HCT116 (cell line): ENCODE measurements at regions not wholly inside any gene's neighbourhood (a gene's known extent, or its start where the extent isn't known, plus 50 kb on each side); places are given as distances from the start of the nearest gene placed in this dataset.

Source experiments
- ATAC-seq: fragments of 200-7000 bp; cut with Tn5 transposase; 2 replicates; pipeline ENCODE4 v1.9.1; 2020; ENCODE audit warnings: mild to moderate bottlenecking, moderate library complexity
- BruUV-seq: library from RNA; stranded (reverse); fragments of 400-500 nt; replicated peaks from 2 replicates; lab custom pipeline; 2021; lab: Mats Ljungman, UMichigan
- CTCF ChIA-PET: fragments of 300-600 bp; sonication (Branson Sonifier 250); formaldehyde crosslinking; loops from one replicate; lab custom pipeline; 2021; ENCODE audit warnings: antibody characterized with exemption; lab: Charles Lee
- POLR2A ChIA-PET: fragments of 300-600, 350-600 bp; sonication (Branson Sonifier 250); formaldehyde crosslinking; loops from one replicate; lab custom pipeline; 2021; ENCODE audit warnings: antibody characterized with exemption; lab: Charles Lee
- RAD21 ChIA-PET, 2 experiments: fragments of 300-600 bp; sonication (Branson Sonifier 250); formaldehyde crosslinking; loops; one replicate each; lab custom pipeline; 2023; ENCODE audit warnings: low total read pairs in 2 of 2; ENCODE audit not compliant: uncharacterized antibody in 2 of 2, unreplicated experiment in 2 of 2, low non-redundant PET in 1 of 2; lab: Charles Lee
- DNase-seq: peaks from one replicate; pipeline ENCODE4 v3.0.0-alpha.2; 2010; ENCODE audit warnings: low read depth, low spot score
- H2AFZ ChIP-seq: fragments of 200-600 bp; shearing (Covaris generic), sonication (generic); 2 replicates; pipeline ENCODE4 v1.6.1; 2017; ENCODE audit warnings: low read depth, mixed run types, mixed read lengths, antibody characterized with exemption, low read length; ENCODE audit not compliant: poor library complexity, severe bottlenecking
- H3K27ac ChIP-seq: 2 replicates; pipeline ENCODE4 v1.5.1; 2012; ENCODE audit warnings: low read depth, low read length
- H3K27me3 ChIP-seq: fragments of 200-600 bp; sonication (generic); 2 replicates; pipeline ENCODE4 v1.6.1; 2016; ENCODE audit warnings: mixed run types, low read length, mixed read lengths; ENCODE audit not compliant: insufficient read depth
- H3K36me3 ChIP-seq, 2 experiments: fragments of 200-500 bp in 1 of 2; fragments of 200-600 bp in 1 of 2; sonication (Bioruptor generic) in 1 of 2; sonication (generic) in 1 of 2; 2 replicates each; pipeline versions ENCODE4 v1.5.1 to v1.6.1; 2014 to 2016; ENCODE audit warnings: low read length in 2 of 2, inconsistent platforms in 1 of 2, mixed read lengths in 1 of 2, mixed run types in 1 of 2; ENCODE audit not compliant: insufficient read depth in 2 of 2, control insufficient read depth in 1 of 2
- H3K4me1 ChIP-seq, 2 experiments: fragments of 200-600 bp in 1 of 2; sonication (generic) in 1 of 2; 2 replicates each; pipeline versions ENCODE4 v1.5.1 to v1.6.1; 2012 to 2017; ENCODE audit warnings: low read length in 2 of 2, inconsistent platforms in 1 of 2, mild to moderate bottlenecking in 1 of 2, mixed read lengths in 1 of 2, mixed run types in 1 of 2, moderate library complexity in 1 of 2; ENCODE audit not compliant: insufficient read depth in 2 of 2, control insufficient read depth in 1 of 2
- H3K4me2 ChIP-seq: fragments of 200-600 bp; sonication (generic); 2 replicates; pipeline ENCODE4 v1.6.1; 2017; ENCODE audit warnings: mixed run types, low read length, mixed read lengths
- H3K4me3 ChIP-seq, 2 experiments: fragments of 200-600 bp in 1 of 2; sonication (generic) in 1 of 2; replicated peaks in 1 of 2; 2 replicates each; pipeline ENCODE4 v1.5.1; 2011 to 2016; ENCODE audit warnings: low read length in 2 of 2, control low read depth in 1 of 2, low read depth in 1 of 2, mild to moderate bottlenecking in 1 of 2, mixed read lengths in 1 of 2, mixed run types in 1 of 2
- H3K79me2 ChIP-seq: fragments of 200-600 bp; sonication (generic); 2 replicates; pipeline ENCODE4 v1.6.1; 2017; ENCODE audit warnings: mild to moderate bottlenecking, mixed run types, low read length, moderate library complexity, mixed read lengths; ENCODE audit not compliant: insufficient read depth
- H3K9ac ChIP-seq: fragments of 200-600 bp; sonication (generic); 2 replicates; pipeline ENCODE4 v1.6.1; 2016; ENCODE audit warnings: low read length, mixed read lengths
- H3K9me2 ChIP-seq: fragments of 200-600 bp; sonication (generic), shearing (Covaris generic); 2 replicates; pipeline ENCODE4 v1.6.1; 2017; ENCODE audit warnings: mixed run types, mild to moderate bottlenecking, moderate library complexity; ENCODE audit not compliant: insufficient read depth
- H3K9me3 ChIP-seq, 2 experiments: fragments of 200-500 bp in 1 of 2; fragments of 200-600 bp in 1 of 2; sonication (Bioruptor generic) in 1 of 2; sonication (generic) in 1 of 2; 2 replicates each; pipeline ENCODE4 v1.6.1; 2014 to 2017; ENCODE audit warnings: low read length in 2 of 2, mixed read lengths in 2 of 2, inconsistent platforms in 1 of 2, low read depth in 1 of 2, mild to moderate bottlenecking in 1 of 2, mixed run types in 1 of 2, moderate library complexity in 1 of 2; ENCODE audit not compliant: control insufficient read depth in 1 of 2, insufficient read depth in 1 of 2
- H4K20me1 ChIP-seq: fragments of 200-600 bp; sonication (generic), shearing (Covaris generic); 2 replicates; pipeline ENCODE4 v1.6.1; 2017; ENCODE audit warnings: mixed run types, mild to moderate bottlenecking, moderate library complexity; ENCODE audit not compliant: insufficient read depth
- ATF3 ChIP-seq: IDR thresholded peaks from 2 replicates; pipeline ENCODE4 v1.6.1; 2012
- CBX3 ChIP-seq: IDR thresholded peaks from 2 replicates; pipeline ENCODE4 v1.6.1; 2012; ENCODE audit warnings: low read depth
- CTCF ChIP-seq, 3 experiments: fragments of 200-600 bp in 1 of 3; sonication (generic) in 1 of 3; IDR thresholded peaks in 2 of 3; conservative IDR thresholded peaks in 1 of 3; 2 replicates each; pipeline ENCODE4 v1.5.1; 2012 to 2017; ENCODE audit warnings: low read depth in 2 of 3, low read length in 2 of 3, antibody characterized with exemption in 1 of 3, borderline replicate concordance in 1 of 3, control low read depth in 1 of 3, mild to moderate bottlenecking in 1 of 3, mixed read lengths in 1 of 3, mixed run types in 1 of 3, moderate library complexity in 1 of 3; ENCODE audit not compliant: insufficient read depth in 1 of 3
- EGR1 ChIP-seq: IDR thresholded peaks from 2 replicates; pipeline ENCODE4 v1.6.1; 2012; ENCODE audit warnings: low read depth
- EZH2 ChIP-seq: fragments of 200-600 bp; sonication (generic); IDR thresholded peaks from 2 replicates; pipeline ENCODE4 v1.6.1; 2017; ENCODE audit warnings: antibody characterized with exemption, mixed run types
- EZH2phosphoT487 ChIP-seq: fragments of 200-600 bp; IDR thresholded peaks from 2 replicates; pipeline ENCODE4 v1.6.1; 2018; ENCODE audit warnings: antibody characterized with exemption, borderline replicate concordance
- FOSL1 ChIP-seq: IDR thresholded peaks from 2 replicates; pipeline ENCODE4 v1.6.1; 2012; ENCODE audit warnings: low read depth
- JUND ChIP-seq: IDR thresholded peaks from 2 replicates; pipeline ENCODE4 v1.6.1; 2012
- POLR2A ChIP-seq: IDR thresholded peaks from 2 replicates; pipeline ENCODE4 v1.7.0; 2011; ENCODE audit warnings: borderline replicate concordance; ENCODE audit not compliant: insufficient read depth, insufficient read length; ENCODE audit errors: extremely low read depth
- RAD21 ChIP-seq: IDR thresholded peaks from 2 replicates; pipeline ENCODE4 v1.6.1; 2012; ENCODE audit warnings: low read depth, mild to moderate bottlenecking
- REST ChIP-seq: IDR thresholded peaks from 2 replicates; pipeline ENCODE4 v1.6.1; 2012; ENCODE audit warnings: low read depth
- SIN3A ChIP-seq: IDR thresholded peaks from 2 replicates; pipeline ENCODE4 v1.6.1; 2012; ENCODE audit warnings: low read depth
- SP1 ChIP-seq: IDR thresholded peaks from 2 replicates; pipeline ENCODE4 v1.6.1; 2012; ENCODE audit warnings: low read depth
- SRF ChIP-seq: IDR thresholded peaks from 2 replicates; pipeline ENCODE4 v1.6.1; 2012; ENCODE audit warnings: low read depth
- TCF7L2 ChIP-seq: IDR thresholded peaks from 2 replicates; pipeline ENCODE4 v1.7.0; 2011; ENCODE audit warnings: borderline replicate concordance, inconsistent platforms; ENCODE audit not compliant: insufficient read depth, insufficient read length; ENCODE audit errors: extremely low read depth
- YY1 ChIP-seq: IDR thresholded peaks from 2 replicates; pipeline ENCODE4 v1.6.1; 2011; ENCODE audit warnings: low read length, low read depth, moderate library complexity, mild to moderate bottlenecking; ENCODE audit not compliant: insufficient replicate concordance; ENCODE audit errors: extremely low read depth
- ZFX ChIP-seq: fragments of 450-650 bp; IDR thresholded peaks from 2 replicates; pipeline ENCODE4 v1.6.1; 2017
- intact Hi-C: fragments of 100-400 bp; cut with micrococcal nuclease; formaldehyde crosslinking; loops from 2 replicates; pipeline ENCODE4 v1.10.0; 2022

GRCh38 chr1:96557336-96557735 is 164.2 kb upstream of the PTBP2 start:
- no peak overlapping the region for H3K27ac ChIP-seq
- no TSS peak for BruUV-seq

More at GRCh38 chr1:96557336-96557735, 164.2 kb upstream of the PTBP2 start:
- no peak overlapping the region for H3K4me3 ChIP-seq
- H3K9me3 ChIP-seq = no peaks in the 10 kb centered on the region; a peak in 1 of 4 replicates
- H4K20me1 ChIP-seq = no peaks in the 10 kb centered on the region
- intact Hi-C loops = no loop called here
- ChIA-PET CTCF (no interaction called here), POLR2A (no interaction called here), RAD21 (no interaction called here)
- no peak overlapping the region for H3K4me2 ChIP-seq
- H2AFZ ChIP-seq = no peak overlapping the region
- H3K27me3 ChIP-seq = no peaks in the 10 kb centered on the region
- no peak overlapping the region for H3K9ac ChIP-seq
- TF ChIP-seq REST = no peak
- TF ChIP-seq EGR1 = no peak
- TF ChIP-seq POLR2A = no peak
- no peak for TF ChIP-seq ZFX
- TF ChIP-seq SRF = no peak
- no peak for TF ChIP-seq JUND
- no peak for TF ChIP-seq EZH2phosphoT487
- no peak for TF ChIP-seq CBX3
- no peak for TF ChIP-seq SIN3A
- no peak for TF ChIP-seq YY1
- TF ChIP-seq TCF7L2 = no peak
- TF ChIP-seq SP1 = no peak
- no peak for TF ChIP-seq EZH2
- no peak for TF ChIP-seq CTCF (IDR thresholded peaks at IDR 0.05 in 2 of 3, conservative IDR thresholded peaks at IDR 0.05 in 1 of 3; ENCODE audit: borderline replicate concordance in 1 of 3, insufficient read depth in 1 of 3, low read depth in 2 of 3, low read length in 2 of 3)
- no peak for TF ChIP-seq RAD21
- no peak for TF ChIP-seq FOSL1
- no peak for TF ChIP-seq ATF3
- H3K79me2 ChIP-seq = no peaks in the 10 kb centered on the region
- no peaks in the 10 kb centered on the region for H3K9me2 ChIP-seq
- no peaks in the 10 kb centered on the region for H3K36me3 ChIP-seq
- DNase-seq (no peak), ATAC-seq (no peak)
- no peaks in the 10 kb centered on the region for H3K4me1 ChIP-seq
